ENCODE measurements at regions not wholly inside any gene's neighbourhood (a gene's known extent, or its start where the extent isn't known, plus 50 kb on each side); places are given as distances from the start of the nearest gene placed in this dataset.
A peak's percentile ranks its signal among the peaks of the same experiment; 100 is the strongest.

GRCh38 chr18:8980918-8981317 is 121.6 kb upstream of the NDUFV2 start:
- H3K4me1 ChIP-seq (ENCODE audit: control insufficient read depth, extremely low read depth, insufficient read depth, low read length) = peaks cover 26% of the 10 kb centered on the region
- H3K9me1 ChIP-seq (ENCODE audit: control insufficient read depth, extremely low read depth, insufficient read depth, low read length) = no peaks in the 10 kb centered on the region
- no peaks in the 10 kb centered on the region for H3K36me3 ChIP-seq (ENCODE audit: control insufficient read depth in 2 of 2, extremely low read depth in 1 of 2, insufficient read depth in 2 of 2, low read length in 2 of 2)
- H2AFZ ChIP-seq (ENCODE audit: control insufficient read depth, low read length) = no peak overlapping the region
- no peak for DNase-seq (ENCODE audit: low read depth, low spot score)
- H3K4me2 ChIP-seq (ENCODE audit: control insufficient read depth, extremely low read depth, insufficient read depth, low read depth, low read length) = no peak overlapping the region
- no peaks in the 10 kb centered on the region for H3K27me3 ChIP-seq (ENCODE audit: control insufficient read depth, extremely low read depth, insufficient read depth, low read length)
- H3K9me3 ChIP-seq (ENCODE audit: control insufficient read depth, low read depth, low read length) = no peaks in the 10 kb centered on the region
- no peak overlapping the region for H3K27ac ChIP-seq (ENCODE audit: control insufficient read depth, insufficient read depth, low read length)
- H3K79me2 ChIP-seq (ENCODE audit: control insufficient read depth, insufficient read depth, low read length) = no peaks in the 10 kb centered on the region
- dilution Hi-C loops (cut with MboI; ENCODE audit: extremely low pct_ligation_motif_present, low sequenced_read_pairs) = no loop called here
- H4K20me1 ChIP-seq (ENCODE audit: control insufficient read depth, extremely low read depth, insufficient read depth, low read length) = no peaks in the 10 kb centered on the region
- no peak for FAIRE-seq
- H3K4me3 ChIP-seq (ENCODE audit: control insufficient read depth in 2 of 3, extremely low read depth in 1 of 3, insufficient read depth in 2 of 3, low read depth in 1 of 3, low read length in 3 of 3) = no peak overlapping the region
- no peak for TF ChIP-seq CTCF (optimal IDR thresholded peaks at IDR 0.05 in 1 of 3, IDR thresholded peaks at IDR 0.05 in 1 of 3, conservative IDR thresholded peaks at IDR 0.05 in 1 of 3; ENCODE audit: extremely low read depth in 1 of 3, insufficient read depth in 2 of 3, low read length in 3 of 3)
- TF ChIP-seq EZH2 (IDR thresholded peaks at IDR 0.05; ENCODE audit: low read length) = no peak
- no peak overlapping the region for H3K9ac ChIP-seq (ENCODE audit: control insufficient read depth, extremely low read depth, insufficient read depth, low read length)

GRCh38 chr18:8982416-8983183 is 119.9 kb upstream of the NDUFV2 start:
- Histone ChIP-seq H3K9ac (ENCODE audit: control insufficient read depth, extremely low read depth, insufficient read depth, low read length) (peak overlapping the region; percentile 20), H3K36me3 (ENCODE audit: control insufficient read depth in 2 of 2, extremely low read depth in 1 of 2, insufficient read depth in 2 of 2, low read length in 2 of 2) (no peaks in the 10 kb centered on the region), H3K79me2 (ENCODE audit: control insufficient read depth, insufficient read depth, low read length) (no peaks in the 10 kb centered on the region), H3K27me3 (ENCODE audit: control insufficient read depth, extremely low read depth, insufficient read depth, low read length) (no peaks in the 10 kb centered on the region), H3K4me3 (ENCODE audit: control insufficient read depth in 2 of 3, extremely low read depth in 1 of 3, insufficient read depth in 2 of 3, low read depth in 1 of 3, low read length in 3 of 3) (peak overlapping the region in 1 of 3 experiments; percentile 3), H3K4me2 (ENCODE audit: control insufficient read depth, extremely low read depth, insufficient read depth, low read depth, low read length) (peak overlapping the region; percentile 53), H3K27ac (ENCODE audit: control insufficient read depth, insufficient read depth, low read length) (peak overlapping the region; percentile 45), H3K9me3 (ENCODE audit: control insufficient read depth, low read depth, low read length) (no peaks in the 10 kb centered on the region), H2AFZ (ENCODE audit: control insufficient read depth, low read length) (peak overlapping the region; percentile 18), H3K4me1 (ENCODE audit: control insufficient read depth, extremely low read depth, insufficient read depth, low read length) (peaks cover 36% of the 10 kb centered on the region), H3K9me1 (ENCODE audit: control insufficient read depth, extremely low read depth, insufficient read depth, low read length) (no peaks in the 10 kb centered on the region), H4K20me1 (ENCODE audit: control insufficient read depth, extremely low read depth, insufficient read depth, low read length) (no peaks in the 10 kb centered on the region)
- dilution Hi-C loops (cut with MboI; ENCODE audit: extremely low pct_ligation_motif_present, low sequenced_read_pairs) = no loop called here
- DNase-seq (ENCODE audit: low read depth, low spot score) (peak; percentile 77), FAIRE-seq (peak; percentile 81)
- TF ChIP-seq CTCF (optimal IDR thresholded peaks at IDR 0.05 in 1 of 3, IDR thresholded peaks at IDR 0.05 in 1 of 3, conservative IDR thresholded peaks at IDR 0.05 in 1 of 3; ENCODE audit: extremely low read depth in 1 of 3, insufficient read depth in 2 of 3, low read length in 3 of 3) = peak; percentile 39 to 88 (median 63)
- TF ChIP-seq EZH2 (IDR thresholded peaks at IDR 0.05; ENCODE audit: low read length) = no peak
